ENCODE measurements at regions not wholly inside any gene's neighbourhood (a gene's known extent, or its start where the extent isn't known, plus 50 kb on each side); places are given as distances from the start of the nearest gene placed in this dataset.

DNA sequence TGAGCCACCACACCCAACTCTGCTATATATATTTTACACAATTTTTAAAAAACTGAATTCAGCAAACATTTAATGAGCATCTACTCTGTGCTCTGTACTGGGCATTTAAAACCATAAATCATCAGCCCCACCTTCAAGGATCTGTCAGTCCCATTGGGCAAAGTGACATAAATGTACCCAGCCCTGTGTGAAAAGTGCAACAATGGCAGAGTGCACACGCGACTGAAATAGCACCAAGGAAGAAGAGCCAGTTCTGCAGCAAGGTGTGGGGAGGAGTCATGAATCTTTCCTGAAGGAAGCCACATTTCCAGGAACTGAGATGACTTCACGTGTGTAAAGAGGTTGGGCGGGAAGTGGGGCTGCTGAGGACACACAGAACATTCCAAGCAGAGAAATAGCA lies 111.5 kb upstream of the ATP6AP2 start:
- no peak overlapping the region for H3K4me3 ChIP-seq (ENCODE audit: low read length)
- no peak for DNase-seq (ENCODE audit: low read depth)
- TF ChIP-seq, protein P1, sequence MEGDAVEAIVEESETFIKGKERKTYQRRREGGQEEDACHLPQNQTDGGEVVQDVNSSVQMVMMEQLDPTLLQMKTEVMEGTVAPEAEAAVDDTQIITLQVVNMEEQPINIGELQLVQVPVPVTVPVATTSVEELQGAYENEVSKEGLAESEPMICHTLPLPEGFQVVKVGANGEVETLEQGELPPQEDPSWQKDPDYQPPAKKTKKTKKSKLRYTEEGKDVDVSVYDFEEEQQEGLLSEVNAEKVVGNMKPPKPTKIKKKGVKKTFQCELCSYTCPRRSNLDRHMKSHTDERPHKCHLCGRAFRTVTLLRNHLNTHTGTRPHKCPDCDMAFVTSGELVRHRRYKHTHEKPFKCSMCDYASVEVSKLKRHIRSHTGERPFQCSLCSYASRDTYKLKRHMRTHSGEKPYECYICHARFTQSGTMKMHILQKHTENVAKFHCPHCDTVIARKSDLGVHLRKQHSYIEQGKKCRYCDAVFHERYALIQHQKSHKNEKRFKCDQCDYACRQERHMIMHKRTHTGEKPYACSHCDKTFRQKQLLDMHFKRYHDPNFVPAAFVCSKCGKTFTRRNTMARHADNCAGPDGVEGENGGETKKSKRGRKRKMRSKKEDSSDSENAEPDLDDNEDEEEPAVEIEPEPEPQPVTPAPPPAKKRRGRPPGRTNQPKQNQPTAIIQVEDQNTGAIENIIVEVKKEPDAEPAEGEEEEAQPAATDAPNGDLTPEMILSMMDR (conservative IDR thresholded peaks at IDR 0.05; ENCODE audit: low read length), result no peak

DNA sequence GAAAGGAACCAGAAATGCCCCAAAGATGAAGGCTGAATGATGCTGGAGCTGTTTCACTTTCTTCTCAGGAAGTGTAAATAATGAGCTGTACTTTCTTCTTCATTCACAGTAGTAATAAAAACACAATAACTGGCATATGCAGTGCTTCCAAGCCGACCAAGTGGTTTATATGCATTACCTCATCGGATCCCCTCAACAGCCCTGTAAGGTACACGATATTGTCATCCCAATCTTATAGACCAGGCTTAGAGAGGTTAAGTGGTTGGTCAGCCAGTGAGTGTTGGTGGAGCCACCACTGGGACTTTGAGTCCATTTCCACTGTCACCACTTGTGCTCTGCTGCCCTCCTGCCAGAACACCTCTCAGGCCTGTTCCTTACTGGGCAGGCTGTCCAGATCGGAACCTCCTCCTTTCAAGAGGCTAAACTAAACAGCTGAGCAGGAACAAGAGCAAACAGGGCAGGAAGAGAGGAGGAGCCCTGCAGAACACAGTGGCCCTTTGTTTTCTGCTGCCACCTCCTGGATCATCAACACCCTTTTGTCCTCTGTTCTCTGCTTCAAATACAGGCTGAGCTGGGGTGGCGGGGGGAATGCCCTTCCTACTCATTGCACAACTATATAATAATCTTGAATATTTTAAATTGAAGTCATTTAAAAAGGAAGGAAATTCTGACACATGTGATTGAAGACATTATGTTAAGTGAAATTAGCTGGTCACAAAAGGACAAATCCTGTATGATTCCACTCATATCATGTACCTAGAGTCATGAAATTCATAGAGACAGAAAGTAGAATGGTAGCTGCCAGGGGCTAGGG lies 112.5 kb upstream of the ATP6AP2 start:
- peak; percentile 64 for DNase-seq (ENCODE audit: low read depth)
- TF ChIP-seq, protein P1 (conservative IDR thresholded peaks at IDR 0.05; ENCODE audit: low read length), result peak; percentile 49
- no peak overlapping the region for H3K4me3 ChIP-seq (ENCODE audit: low read length)

DNA sequence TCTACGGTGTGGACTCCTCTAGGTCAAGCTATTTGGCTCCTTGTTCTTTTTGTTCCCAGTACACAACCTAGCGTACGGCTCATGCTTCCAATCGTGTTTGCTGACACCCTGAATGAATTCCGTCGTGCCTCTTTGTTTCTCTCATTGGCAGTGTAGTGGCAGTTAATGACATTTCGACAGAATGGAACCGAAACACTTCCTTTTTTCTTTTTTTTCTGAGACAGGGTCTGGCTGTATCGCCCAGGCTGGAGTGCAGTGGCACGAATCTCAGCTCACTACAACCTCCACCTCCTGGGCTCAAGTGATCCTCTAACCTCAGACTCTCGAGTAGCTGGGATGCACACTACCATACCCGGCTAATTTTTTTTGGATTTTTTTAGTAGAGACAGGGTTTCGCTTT lies 113.3 kb upstream of the ATP6AP2 start:
- no peak for DNase-seq (ENCODE audit: low read depth)
- TF ChIP-seq, protein P1 (conservative IDR thresholded peaks at IDR 0.05; ENCODE audit: low read length), result no peak
- H3K4me3 ChIP-seq (ENCODE audit: low read length), result no peak overlapping the region

DNA sequence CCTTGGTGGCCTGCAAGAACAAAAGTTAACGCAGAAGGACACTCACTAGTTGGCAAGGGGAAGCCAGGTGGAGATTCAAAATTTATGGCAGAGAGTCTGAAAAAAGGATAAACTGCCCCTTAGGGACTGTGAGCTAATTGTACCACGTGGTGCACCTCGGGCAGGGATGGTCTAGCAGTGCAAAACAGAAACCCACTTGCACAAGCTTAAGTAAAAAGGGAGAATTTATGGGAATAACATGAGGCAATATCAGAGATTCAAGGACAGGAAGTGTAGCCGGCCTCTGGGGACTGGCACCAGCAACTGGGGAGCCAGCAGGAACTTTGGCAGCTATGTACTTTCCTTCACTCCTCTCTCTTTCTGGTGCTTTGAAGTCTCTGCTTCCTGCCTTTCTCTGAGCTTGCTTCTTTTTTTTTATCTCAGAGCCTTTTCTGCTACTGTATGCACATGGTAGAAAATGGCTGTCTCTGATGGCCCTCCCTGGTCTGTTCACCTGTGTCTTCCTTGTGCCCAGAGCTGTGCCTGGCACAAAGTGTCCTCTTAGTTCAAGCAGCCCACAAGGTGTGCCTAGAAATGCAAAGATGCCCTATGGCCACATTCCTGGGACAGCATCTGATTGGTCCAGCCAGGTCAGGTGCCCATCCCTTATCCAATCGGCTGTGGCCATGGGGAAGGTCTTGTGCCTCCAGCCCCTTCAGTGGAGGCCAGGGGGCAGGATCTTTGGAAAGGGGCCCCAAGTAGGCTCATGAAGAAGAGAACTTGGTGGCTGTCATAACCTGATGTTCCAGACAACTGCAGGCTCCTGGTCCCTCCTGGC lies 114.8 kb upstream of the ATP6AP2 start:
- peak; percentile 32 for DNase-seq (ENCODE audit: low read depth)

DNA sequence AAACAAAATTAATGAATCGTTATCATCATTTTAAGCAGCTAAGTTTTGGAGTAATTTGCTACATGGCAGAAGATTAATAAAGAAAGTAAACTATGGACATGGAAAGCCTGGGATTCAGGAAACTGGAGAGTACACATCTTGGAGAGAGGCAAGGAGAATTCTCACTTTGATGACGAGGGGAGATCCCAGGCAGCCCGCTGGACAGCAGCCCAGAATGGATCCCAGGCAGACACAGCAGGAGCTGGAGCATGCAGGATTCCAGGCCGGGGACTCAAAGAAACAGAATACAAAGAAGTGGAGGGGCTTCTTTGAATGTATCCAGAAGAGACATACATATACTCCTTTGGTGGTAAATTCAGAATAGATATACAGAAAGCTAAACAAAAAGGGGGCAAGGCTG lies 118.0 kb upstream of the ATP6AP2 start:
- TF ChIP-seq, protein P1 (conservative IDR thresholded peaks at IDR 0.05; ENCODE audit: low read length), result no peak
- no peak for DNase-seq (ENCODE audit: low read depth)
- H3K4me3 ChIP-seq (ENCODE audit: low read length), result no peak overlapping the region

More for the DNA sequence above, 114.8 kb upstream of the ATP6AP2 start:
- TF ChIP-seq, protein P1 (conservative IDR thresholded peaks at IDR 0.05; ENCODE audit: low read length), result no peak
- H3K4me3 ChIP-seq (ENCODE audit: low read length), result no peak overlapping the region

DNA sequence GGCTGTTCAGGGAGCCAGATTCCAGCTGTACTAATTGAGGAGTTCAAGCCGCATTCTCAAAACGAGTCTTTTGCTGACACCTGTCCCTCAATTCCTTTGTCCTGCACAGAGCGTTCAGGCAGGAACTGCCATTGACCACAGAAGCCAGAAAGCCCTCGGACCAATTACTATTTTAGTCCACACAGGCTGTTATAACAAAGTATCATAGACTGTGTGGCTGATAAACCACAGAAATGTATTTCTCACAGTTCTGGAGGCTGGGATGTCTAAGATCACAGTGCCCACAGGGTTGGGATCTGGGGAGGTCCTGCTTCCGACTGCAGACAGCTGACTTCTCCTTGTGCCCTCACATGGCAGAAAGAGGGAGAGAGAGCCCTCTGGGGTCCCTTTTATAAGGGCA lies 119.8 kb upstream of the ATP6AP2 start:
- TF ChIP-seq, protein P1 (conservative IDR thresholded peaks at IDR 0.05; ENCODE audit: low read length), result no peak
- DNase-seq (ENCODE audit: low read depth), result no peak
- no peak overlapping the region for H3K4me3 ChIP-seq (ENCODE audit: low read length)

Measured in AG10803 (cell line).